ENCODE measurements at regions not wholly inside any gene's neighbourhood (a gene's known extent, or its start where the extent isn't known, plus 50 kb on each side); places are given as distances from the start of the nearest gene placed in this dataset.

GRCh38 chr2:66824926-66825325 lies 390.0 kb downstream of the MEIS1 start:
- TF ChIP-seq CTCF (IDR thresholded peaks at IDR 0.05) (no peak), POLR2A (IDR thresholded peaks at IDR 0.05) (no peak)

Data from Peyer's patch (tissue), 4 donors.